Lower leg skin (tissue), 3 donors: ENCODE measurements at regions not wholly inside any gene's neighbourhood (a gene's known extent, or its start where the extent isn't known, plus 50 kb on each side); places are given as distances from the start of the nearest gene placed in this dataset.
"Not testable (repeated sequence)": the region's sequence is repeated elsewhere in the genome, so short reads cannot be mapped to it uniquely, and the experiment has no call there.

Source experiments
- CTCF ChIP-seq, 3 donors: fragments of 450-650 bp; IDR thresholded peaks; one replicate each; pipeline ENCODE4 v1.5.1; 2016; ENCODE audit warnings: antibody characterized with exemption in 3 of 3, mild to moderate bottlenecking in 3 of 3, moderate library complexity in 2 of 3
- POLR2A ChIP-seq, 2 donors: fragments of 450-650 bp; IDR thresholded peaks; one replicate each; pipeline ENCODE4 v1.6.1; 2016 to 2017; ENCODE audit warnings: antibody characterized with exemption in 2 of 2, mild to moderate bottlenecking in 1 of 2, moderate library complexity in 1 of 2

DNA sequence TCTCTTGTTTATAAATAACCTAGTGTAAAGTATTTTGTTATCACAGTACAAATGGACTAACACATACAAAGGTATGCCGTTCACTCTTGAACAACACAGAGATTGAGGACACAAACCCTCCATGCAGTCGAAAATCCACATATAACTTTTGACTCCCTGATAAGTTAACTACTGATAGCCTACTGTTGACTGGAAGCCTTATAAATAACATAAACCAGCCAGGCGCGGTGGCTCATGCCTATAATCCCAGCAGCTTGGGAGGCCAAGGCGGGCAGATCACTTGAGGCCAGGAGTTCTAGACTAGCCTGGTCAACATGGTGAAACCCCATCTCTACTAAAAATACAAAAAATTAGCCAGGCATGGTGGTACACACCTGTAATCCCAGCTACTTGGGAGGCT is 290.1 kb upstream of the IGF1R start:
- not testable (repeated sequence) for TF ChIP-seq POLR2A, CTCF (IDR thresholded peaks at IDR 0.05)
